Sigmoid colon (tissue), 6 donors: ENCODE measurements at regions not wholly inside any gene's neighbourhood (a gene's known extent, or its start where the extent isn't known, plus 50 kb on each side); places are given as distances from the start of the nearest gene placed in this dataset.

Experiments
- DNase-seq: peaks from one replicate; pipeline ENCODE4 v3.0.0-alpha.2; 2019
- H3K27ac ChIP-seq, 4 donors: fragments of 200-600 bp; sonication (generic); one replicate each; pipeline ENCODE4 v1.5.1; 2016 to 2019; ENCODE audit warnings: mild to moderate bottlenecking in 1 of 4
- H3K27me3 ChIP-seq, 3 donors: fragments of 200-600 bp; sonication (generic); one replicate each; pipeline ENCODE4 v1.5.1; 2019; ENCODE audit warnings: mild to moderate bottlenecking in 1 of 3
- H3K36me3 ChIP-seq, 4 donors: fragments of 200-600 bp; sonication (generic); one replicate each; pipeline ENCODE4 v1.5.1; 2016 to 2019
- H3K4me1 ChIP-seq, 4 donors: fragments of 200-600 bp; sonication (generic); one replicate each; pipeline ENCODE4 v1.5.1; 2017 to 2019
- H3K4me3 ChIP-seq, 4 donors: fragments of 200-600 bp; sonication (generic); one replicate each; pipeline ENCODE4 v1.5.1; 2017 to 2019; ENCODE audit warnings: mild to moderate bottlenecking in 2 of 4, moderate library complexity in 1 of 4
- H3K9me3 ChIP-seq, 4 donors: fragments of 200-600 bp in 3 of 4; sonication (generic) in 3 of 4; one replicate each; pipeline versions ENCODE4 v1.5.1 to v1.6.1; 2013 to 2019
- EP300 ChIP-seq, 4 donors: sonication (generic); formaldehyde crosslinking; IDR thresholded peaks; one replicate each; pipeline ENCODE4 v1.6.1; 2017; ENCODE audit warnings: antibody characterized with exemption in 4 of 4
- POLR2A ChIP-seq, 2 donors: fragments of 450-650 bp; IDR thresholded peaks; one replicate each; pipeline ENCODE4 v1.6.1; 2016; ENCODE audit warnings: antibody characterized with exemption in 2 of 2, mild to moderate bottlenecking in 2 of 2, moderate library complexity in 2 of 2
- POLR2AphosphoS5 ChIP-seq, 4 donors: sonication (generic); formaldehyde crosslinking; IDR thresholded peaks; one replicate each; pipeline ENCODE4 v1.6.1; 2017; ENCODE audit warnings: antibody characterized with exemption in 4 of 4
- WGBS, 2 donors: extraction: QIAGEN DNeasy Blood & Tissue Kit; methylation state at CpG; one replicate each; pipeline ENCODE4 v1.1.7; 2013; 5-methylcytosine and 5-hydroxymethylcytosine counted together
- intact Hi-C: fragments of 100-400 bp; cut with DNase I; formaldehyde crosslinking; loops from one replicate; pipeline ENCODE4 v1.15.1; 2023
- TF ChIP-seq, protein P1 (sequence below), 4 experiments: fragments of 450-650 bp in 3 of 4; fragments of 200-600 bp in 1 of 4; IDR thresholded peaks; one replicate each; pipeline ENCODE4 v1.5.1; 2016 to 2019; ENCODE audit warnings: antibody characterized with exemption in 4 of 4, mild to moderate bottlenecking in 3 of 4, moderate library complexity in 2 of 4
- donor health status: healthy with polysubstance abuse.
- donor health status: healthy.

DNA sequence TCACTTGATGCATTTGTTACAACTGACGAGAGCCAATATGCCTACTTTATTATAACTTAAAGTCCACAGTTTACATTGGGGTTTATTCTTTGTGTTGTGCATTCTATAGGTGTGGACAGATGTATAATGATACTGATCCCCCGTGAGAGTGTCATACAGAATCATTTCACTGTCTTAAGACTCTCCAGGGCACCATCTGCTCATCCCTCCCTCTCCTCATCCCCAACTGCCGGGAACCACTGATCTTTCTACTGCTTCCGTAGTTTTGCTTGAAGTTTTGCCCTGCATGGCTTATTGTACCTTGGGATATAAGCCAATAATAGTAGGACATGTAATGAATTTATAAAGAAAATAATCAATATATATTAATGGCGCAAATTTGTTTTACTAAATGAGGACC is 137.8 kb upstream of the MSX1 start:
- Histone ChIP-seq H3K27me3 (no peaks in the 10 kb centered on the region), H3K9me3 (peaks cover 0 to 17% (median 9%) of the 10 kb centered on the region in 4 donors), H3K4me1 (no peaks in the 10 kb centered on the region), H3K36me3 (no peaks in the 10 kb centered on the region), H3K4me3 (no peak overlapping the region), H3K27ac (no peak overlapping the region)
- no peak for TF ChIP-seq POLR2A (IDR thresholded peaks at IDR 0.05)
- no peak for TF ChIP-seq EP300 (IDR thresholded peaks at IDR 0.05)
- TF ChIP-seq POLR2AphosphoS5 (IDR thresholded peaks at IDR 0.05) = no peak
- TF ChIP-seq, protein P1, sequence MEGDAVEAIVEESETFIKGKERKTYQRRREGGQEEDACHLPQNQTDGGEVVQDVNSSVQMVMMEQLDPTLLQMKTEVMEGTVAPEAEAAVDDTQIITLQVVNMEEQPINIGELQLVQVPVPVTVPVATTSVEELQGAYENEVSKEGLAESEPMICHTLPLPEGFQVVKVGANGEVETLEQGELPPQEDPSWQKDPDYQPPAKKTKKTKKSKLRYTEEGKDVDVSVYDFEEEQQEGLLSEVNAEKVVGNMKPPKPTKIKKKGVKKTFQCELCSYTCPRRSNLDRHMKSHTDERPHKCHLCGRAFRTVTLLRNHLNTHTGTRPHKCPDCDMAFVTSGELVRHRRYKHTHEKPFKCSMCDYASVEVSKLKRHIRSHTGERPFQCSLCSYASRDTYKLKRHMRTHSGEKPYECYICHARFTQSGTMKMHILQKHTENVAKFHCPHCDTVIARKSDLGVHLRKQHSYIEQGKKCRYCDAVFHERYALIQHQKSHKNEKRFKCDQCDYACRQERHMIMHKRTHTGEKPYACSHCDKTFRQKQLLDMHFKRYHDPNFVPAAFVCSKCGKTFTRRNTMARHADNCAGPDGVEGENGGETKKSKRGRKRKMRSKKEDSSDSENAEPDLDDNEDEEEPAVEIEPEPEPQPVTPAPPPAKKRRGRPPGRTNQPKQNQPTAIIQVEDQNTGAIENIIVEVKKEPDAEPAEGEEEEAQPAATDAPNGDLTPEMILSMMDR (IDR thresholded peaks at IDR 0.05) = no peak
- 92 to 94% methylated on average over 5 of the region's 5 CpGs for WGBS, 2 donors
- intact Hi-C loops = no loop called here
- DNase-seq = no peak

DNA sequence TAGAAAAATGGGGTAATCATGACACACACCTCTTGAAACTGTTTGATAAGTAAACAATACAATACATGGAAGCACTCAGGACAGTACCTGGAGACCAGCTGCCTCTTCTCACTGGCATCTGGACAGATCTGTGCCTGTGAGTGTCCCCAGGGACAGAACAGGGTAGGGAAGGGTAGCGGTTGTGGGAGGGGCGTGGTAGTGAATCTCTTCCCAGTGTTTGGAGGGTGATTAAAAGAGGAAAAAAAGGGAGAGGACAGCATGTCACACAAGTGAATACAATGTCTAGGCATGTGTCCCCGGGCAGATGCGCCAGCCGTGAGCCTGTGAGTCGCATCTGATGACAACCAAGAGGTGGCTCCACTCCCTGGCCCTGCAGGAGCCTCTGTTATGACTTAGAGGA is 138.8 kb upstream of the MSX1 start:
- Histone ChIP-seq H3K4me3 (no peak overlapping the region), H3K27ac (no peak overlapping the region), H3K27me3 (no peaks in the 10 kb centered on the region), H3K9me3 (peaks cover 0 to 10% (median 5%) of the 10 kb centered on the region in 4 donors), H3K36me3 (no peaks in the 10 kb centered on the region), H3K4me1 (no peaks in the 10 kb centered on the region)
- TF ChIP-seq, protein P1 (IDR thresholded peaks at IDR 0.05) = no peak
- TF ChIP-seq POLR2A (IDR thresholded peaks at IDR 0.05) (no peak), EP300 (IDR thresholded peaks at IDR 0.05) (no peak), POLR2AphosphoS5 (IDR thresholded peaks at IDR 0.05) (no peak)
- 85 to 94% methylated on average over 6 of the region's 6 CpGs for WGBS, 2 donors
- no peak for DNase-seq
- intact Hi-C loops = no loop called here

DNA sequence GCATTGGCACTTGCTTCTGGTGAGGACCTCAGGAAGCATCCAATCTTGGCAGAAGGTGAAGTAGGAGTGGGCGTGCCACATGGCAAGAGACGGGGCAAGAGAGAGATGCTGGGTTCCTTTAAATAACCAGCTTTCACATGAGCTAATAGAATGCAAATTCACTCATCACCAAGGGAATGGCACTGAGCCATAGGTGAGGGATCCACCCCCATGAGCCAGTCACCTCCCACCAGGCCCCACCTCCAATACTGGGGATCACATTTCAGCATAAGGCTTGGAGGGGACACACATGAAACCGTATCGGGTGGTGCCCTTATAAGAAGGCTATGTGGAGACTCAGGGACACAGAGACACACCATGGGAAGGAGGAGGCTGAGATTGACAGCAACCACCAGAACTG is 140.0 kb upstream of the MSX1 start:
- Histone ChIP-seq H3K36me3 (no peaks in the 10 kb centered on the region), H3K9me3 (peaks cover 0 to 4% (median 0%) of the 10 kb centered on the region in 4 donors), H3K4me1 (no peaks in the 10 kb centered on the region), H3K27me3 (no peaks in the 10 kb centered on the region), H3K4me3 (no peak overlapping the region), H3K27ac (no peak overlapping the region)
- TF ChIP-seq POLR2A (IDR thresholded peaks at IDR 0.05) (no peak), POLR2AphosphoS5 (IDR thresholded peaks at IDR 0.05) (no peak)
- no peak for DNase-seq
- intact Hi-C loops = no loop called here
- WGBS, 2 donors = 81 to 86% methylated on average over 4 of the region's 4 CpGs

DNA sequence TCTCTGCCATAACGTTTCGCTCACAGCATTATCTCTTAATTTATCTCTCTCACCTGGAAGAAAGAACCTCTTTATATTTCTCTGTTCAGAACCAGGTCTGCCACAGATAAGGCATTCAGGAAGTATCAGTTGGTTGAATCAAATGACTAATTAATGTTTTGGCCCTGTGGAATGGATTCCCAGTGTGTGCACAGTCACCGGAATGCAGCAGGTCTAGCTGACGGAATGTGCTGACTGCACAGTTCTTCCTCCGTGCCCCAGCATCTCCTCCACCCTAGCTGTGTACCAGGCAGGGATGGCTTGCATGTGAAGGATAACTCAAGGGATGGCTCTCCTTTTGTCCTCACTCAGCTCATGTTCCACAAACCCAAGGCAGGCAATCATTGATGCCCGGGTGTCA is 141.8 kb upstream of the MSX1 start:
- Histone ChIP-seq H3K4me3 (no peak overlapping the region), H3K27me3 (no peaks in the 10 kb centered on the region), H3K36me3 (no peaks in the 10 kb centered on the region), H3K9me3 (no peaks in the 10 kb centered on the region), H3K4me1 (no peaks in the 10 kb centered on the region), H3K27ac (no peak overlapping the region)
- intact Hi-C loops = no loop called here
- no peak for DNase-seq
- WGBS, 2 donors = 83 to 95% methylated on average over 6 of the region's 6 CpGs
- no peak for TF ChIP-seq POLR2A (IDR thresholded peaks at IDR 0.05)

DNA sequence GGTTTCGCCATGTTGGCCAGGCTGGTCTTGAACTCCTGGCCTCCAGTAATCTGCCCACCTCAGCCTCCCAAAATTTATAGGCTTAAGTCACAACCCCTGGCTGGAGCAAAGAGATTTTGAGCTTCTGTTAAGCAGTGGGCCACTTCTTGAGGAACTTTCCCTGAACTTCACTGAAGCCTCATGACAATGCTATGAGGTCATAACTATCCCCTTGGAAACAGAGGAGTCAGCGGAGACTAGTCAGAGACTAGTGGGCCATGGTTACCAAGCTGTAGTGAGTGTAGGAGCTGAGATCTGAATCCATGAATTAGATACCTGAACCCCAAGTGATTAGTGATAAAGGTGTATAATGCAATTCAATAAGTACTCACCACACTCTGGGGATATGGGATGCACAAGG is 145.1 kb upstream of the MSX1 start:
- Histone ChIP-seq H3K36me3 (no peaks in the 10 kb centered on the region), H3K4me1 (no peaks in the 10 kb centered on the region), H3K4me3 (no peak overlapping the region), H3K9me3 (peaks cover 0 to under 1% (median 0%) of the 10 kb centered on the region in 4 donors), H3K27ac (no peak overlapping the region), H3K27me3 (no peaks in the 10 kb centered on the region)
- TF ChIP-seq POLR2AphosphoS5 (IDR thresholded peaks at IDR 0.05) = no peak
- TF ChIP-seq EP300 (IDR thresholded peaks at IDR 0.05) = no peak
- no peak for TF ChIP-seq POLR2A (IDR thresholded peaks at IDR 0.05)
- TF ChIP-seq, protein P1 (IDR thresholded peaks at IDR 0.05) = no peak
- no peak for DNase-seq
- intact Hi-C loops = no loop called here
- WGBS, 2 donors = 93 to 96% methylated on average over 2 of the region's 2 CpGs

DNA sequence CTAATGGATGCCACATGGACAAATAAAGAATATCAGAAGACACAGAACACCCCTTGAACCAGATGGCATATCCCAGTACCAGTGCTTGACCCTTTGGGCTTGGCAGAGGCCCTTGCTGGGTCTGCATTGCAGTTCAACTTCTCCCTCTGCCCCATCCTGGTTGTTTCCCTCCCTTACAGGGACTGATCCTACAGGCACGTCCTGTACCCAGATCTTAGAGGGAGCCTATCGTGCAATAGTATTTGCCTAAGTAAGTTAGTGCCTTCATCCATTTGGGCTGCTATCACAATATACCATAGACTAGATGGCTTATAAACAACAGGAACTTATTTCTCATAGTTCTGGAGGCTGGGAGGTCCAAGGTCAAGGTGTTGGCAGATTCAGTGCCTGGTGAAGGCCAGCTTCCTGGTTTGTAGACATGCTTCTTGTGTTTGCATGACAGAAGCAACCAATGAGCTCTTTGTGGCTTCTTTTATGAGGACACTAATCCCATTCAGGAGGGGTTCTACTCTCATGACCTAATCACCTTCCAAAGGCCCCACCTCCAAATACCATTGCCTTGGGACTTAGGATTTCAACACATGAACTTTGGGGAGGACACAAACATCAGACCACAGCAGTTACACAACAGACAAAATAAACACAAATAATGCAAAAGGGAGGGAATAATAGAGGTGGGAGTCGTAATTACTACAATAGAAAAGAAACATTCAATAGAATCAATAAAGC is 146.5 kb upstream of the MSX1 start:
- H3K9me3 ChIP-seq = peaks cover 0 to 1% (median 0%) of the 10 kb centered on the region in 4 donors
- intact Hi-C loops = no loop called here
- DNase-seq = no peak
- H3K27ac ChIP-seq = no peak overlapping the region
- no peaks in the 10 kb centered on the region for H3K4me1 ChIP-seq
- H3K36me3 ChIP-seq = no peaks in the 10 kb centered on the region
- no peak for TF ChIP-seq POLR2AphosphoS5 (IDR thresholded peaks at IDR 0.05)
- no peak for TF ChIP-seq POLR2A (IDR thresholded peaks at IDR 0.05)
- TF ChIP-seq, protein P1 (IDR thresholded peaks at IDR 0.05) = no peak
- TF ChIP-seq EP300 (IDR thresholded peaks at IDR 0.05) = no peak
- no peaks in the 10 kb centered on the region for H3K27me3 ChIP-seq
- 90 to 96% methylated on average over 3 of the region's 3 CpGs for WGBS, 2 donors
- no peak overlapping the region for H3K4me3 ChIP-seq
